ENCODE measurements at regions not wholly inside any gene's neighbourhood (a gene's known extent, or its start where the extent isn't known, plus 50 kb on each side); places are given as distances from the start of the nearest gene placed in this dataset.
A peak's percentile ranks its signal among the peaks of the same experiment; 100 is the strongest.
"Not testable (repeated sequence)": the region's sequence is repeated elsewhere in the genome, so short reads cannot be mapped to it uniquely, and the experiment has no call there.

GRCh38 chr2:163177592-163177991 is 339.0 kb upstream of the KCNH7 start:
- no peak for DNase-seq

GRCh38 chr2:163175294-163175693 is 336.7 kb upstream of the KCNH7 start:
- DNase-seq = no peak

GRCh38 chr2:163173591-163173990 is 335.0 kb upstream of the KCNH7 start:
- DNase-seq = no peak

- no peak for DNase-seq
These were observed 333.4 kb upstream of the KCNH7 start for GRCh38 chr2:163171786-163172530.

GRCh38 chr2:163157891-163158496 is 319.4 kb upstream of the KCNH7 start:
- DNase-seq = no peak

GRCh38 chr2:163157411-163157810 is 318.8 kb upstream of the KCNH7 start:
- no peak for DNase-seq

GRCh38 chr2:163155925-163156324 is 317.4 kb upstream of the KCNH7 start:
- no peak for DNase-seq

GRCh38 chr2:163155279-163155883 is 316.8 kb upstream of the KCNH7 start:
- DNase-seq = peak; percentile 67

GRCh38 chr2:163142618-163143017 is 304.1 kb upstream of the KCNH7 start:
- DNase-seq = no peak

GRCh38 chr2:163138947-163139346 is 300.4 kb upstream of the KCNH7 start:
- no peak for DNase-seq

GRCh38 chr2:163135256-163135655 is 296.7 kb upstream of the KCNH7 start:
- DNase-seq = no peak

GRCh38 chr2:163133602-163134001 is 295.0 kb upstream of the KCNH7 start:
- no peak for DNase-seq

GRCh38 chr2:163132850-163133249 is 294.3 kb upstream of the KCNH7 start:
- peak; percentile 15 for DNase-seq

GRCh38 chr2:163132207-163132606 is 293.6 kb upstream of the KCNH7 start:
- not testable (repeated sequence) for DNase-seq

- no peak for DNase-seq
These were observed 285.0 kb upstream of the KCNH7 start for GRCh38 chr2:163123526-163123925.

GRCh38 chr2:163122257-163122656 is 283.7 kb upstream of the KCNH7 start:
- DNase-seq = no peak

- DNase-seq = no peak
These were observed 282.9 kb upstream of the KCNH7 start for GRCh38 chr2:163121483-163121882.

- no peak for DNase-seq
These were observed 281.4 kb upstream of the KCNH7 start for GRCh38 chr2:163119966-163120365.

- no peak for DNase-seq
These were observed 248.4 kb upstream of the KCNH7 start for GRCh38 chr2:163086940-163087339.

- not testable (repeated sequence) for DNase-seq
These were observed 246.9 kb upstream of the KCNH7 start for GRCh38 chr2:163085366-163086024.

GRCh38 chr2:163081754-163082153 is 243.2 kb upstream of the KCNH7 start:
- DNase-seq = no peak

- DNase-seq = no peak
These were observed 238.7 kb upstream of the KCNH7 start for GRCh38 chr2:163077241-163077640.

GRCh38 chr2:163066085-163066484 is 227.5 kb upstream of the KCNH7 start:
- no peak for DNase-seq

- no peak for DNase-seq
These were observed 224.0 kb upstream of the KCNH7 start for GRCh38 chr2:163062524-163062923.

Measured in NCI-H526 treated with DMSO at 0.1 percent for 48 hours (cell line).